GM23338 (cell line): ENCODE measurements at regions not wholly inside any gene's neighbourhood (a gene's known extent, or its start where the extent isn't known, plus 50 kb on each side); places are given as distances from the start of the nearest gene placed in this dataset.

Experiments
- CREB1 ChIP-seq: fragments of 250-450 bp; sonication (Bioruptor Pico); IDR thresholded peaks from 2 replicates; pipeline ENCODE4 v1.5.0; 2020; ENCODE audit warnings: low read depth, mild to moderate bottlenecking, moderate library complexity
- ETS1 ChIP-seq: IDR thresholded peaks from 2 replicates; pipeline ENCODE4 v1.6.1; 2016; ENCODE audit warnings: antibody characterized with exemption
- EZH2 ChIP-seq: fragments of 200-600 bp; sonication (generic); IDR thresholded peaks from one replicate; pipeline ENCODE4 v1.8.0; 2017; ENCODE audit warnings: antibody characterized with exemption, mild to moderate bottlenecking, low read depth; ENCODE audit not compliant: unreplicated experiment
- EZH2phosphoT487 ChIP-seq: fragments of 200-600 bp; sonication (generic); IDR thresholded peaks from one replicate; pipeline ENCODE4 v1.8.1; 2018; ENCODE audit warnings: antibody characterized with exemption; ENCODE audit not compliant: unreplicated experiment
- JUNB ChIP-seq: IDR thresholded peaks from one replicate; pipeline ENCODE4 v1.6.1; 2016; ENCODE audit warnings: antibody characterized with exemption; ENCODE audit not compliant: unreplicated experiment
- NANOG ChIP-seq: IDR thresholded peaks from 2 replicates; pipeline ENCODE4 v1.6.1; 2016; ENCODE audit warnings: antibody characterized with exemption, borderline replicate concordance
- POLR2AphosphoS5 ChIP-seq: IDR thresholded peaks from 2 replicates; pipeline ENCODE4 v1.6.1; 2016; ENCODE audit warnings: antibody characterized with exemption, low read depth
- REST ChIP-seq: IDR thresholded peaks from one replicate; pipeline ENCODE4 v1.6.1; 2018; ENCODE audit warnings: antibody characterized with exemption; ENCODE audit not compliant: unreplicated experiment
- STAT1 ChIP-seq: IDR thresholded peaks from one replicate; pipeline ENCODE4 v1.6.1; 2016; ENCODE audit warnings: antibody characterized with exemption; ENCODE audit not compliant: unreplicated experiment
- ZNF114 ChIP-seq: fragments of 250-450 bp; sonication (Bioruptor Pico); IDR thresholded peaks from 2 replicates; pipeline ENCODE4 v1.5.0; 2020; ENCODE audit warnings: mild to moderate bottlenecking, moderate library complexity
- TF ChIP-seq, protein P1 (sequence below), 2 experiments: fragments of 200-600 bp in 1 of 2; sonication (generic) in 1 of 2; conservative IDR thresholded peaks; 2 replicates each; pipeline versions ENCODE4 v1.5.1 to v1.6.1; 2016 to 2017; ENCODE audit warnings: antibody characterized with exemption in 2 of 2, low read depth in 2 of 2, mild to moderate bottlenecking in 2 of 2, moderate library complexity in 1 of 2
- TF ChIP-seq, protein P2 (sequence below): fragments of 250-450 bp; sonication (Bioruptor Pico); IDR thresholded peaks from 2 replicates; pipeline ENCODE4 v1.5.0; 2020; ENCODE audit warnings: mild to moderate bottlenecking, moderate library complexity

GRCh38 chr1:198848649-198849048 is 209.8 kb downstream of the PTPRC start:
- TF ChIP-seq, protein P1, sequence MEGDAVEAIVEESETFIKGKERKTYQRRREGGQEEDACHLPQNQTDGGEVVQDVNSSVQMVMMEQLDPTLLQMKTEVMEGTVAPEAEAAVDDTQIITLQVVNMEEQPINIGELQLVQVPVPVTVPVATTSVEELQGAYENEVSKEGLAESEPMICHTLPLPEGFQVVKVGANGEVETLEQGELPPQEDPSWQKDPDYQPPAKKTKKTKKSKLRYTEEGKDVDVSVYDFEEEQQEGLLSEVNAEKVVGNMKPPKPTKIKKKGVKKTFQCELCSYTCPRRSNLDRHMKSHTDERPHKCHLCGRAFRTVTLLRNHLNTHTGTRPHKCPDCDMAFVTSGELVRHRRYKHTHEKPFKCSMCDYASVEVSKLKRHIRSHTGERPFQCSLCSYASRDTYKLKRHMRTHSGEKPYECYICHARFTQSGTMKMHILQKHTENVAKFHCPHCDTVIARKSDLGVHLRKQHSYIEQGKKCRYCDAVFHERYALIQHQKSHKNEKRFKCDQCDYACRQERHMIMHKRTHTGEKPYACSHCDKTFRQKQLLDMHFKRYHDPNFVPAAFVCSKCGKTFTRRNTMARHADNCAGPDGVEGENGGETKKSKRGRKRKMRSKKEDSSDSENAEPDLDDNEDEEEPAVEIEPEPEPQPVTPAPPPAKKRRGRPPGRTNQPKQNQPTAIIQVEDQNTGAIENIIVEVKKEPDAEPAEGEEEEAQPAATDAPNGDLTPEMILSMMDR (conservative IDR thresholded peaks at IDR 0.05; ENCODE audit: low read depth in 2 of 2): no peak
- TF ChIP-seq EZH2phosphoT487 (no peak), POLR2AphosphoS5 (no peak), REST (no peak), EZH2 (no peak), JUNB (no peak), NANOG (no peak), CREB1 (no peak), ETS1 (no peak), STAT1 (no peak), ZNF114 (CRISPR knock-in tag) (no peak)
- TF ChIP-seq, protein P2, sequence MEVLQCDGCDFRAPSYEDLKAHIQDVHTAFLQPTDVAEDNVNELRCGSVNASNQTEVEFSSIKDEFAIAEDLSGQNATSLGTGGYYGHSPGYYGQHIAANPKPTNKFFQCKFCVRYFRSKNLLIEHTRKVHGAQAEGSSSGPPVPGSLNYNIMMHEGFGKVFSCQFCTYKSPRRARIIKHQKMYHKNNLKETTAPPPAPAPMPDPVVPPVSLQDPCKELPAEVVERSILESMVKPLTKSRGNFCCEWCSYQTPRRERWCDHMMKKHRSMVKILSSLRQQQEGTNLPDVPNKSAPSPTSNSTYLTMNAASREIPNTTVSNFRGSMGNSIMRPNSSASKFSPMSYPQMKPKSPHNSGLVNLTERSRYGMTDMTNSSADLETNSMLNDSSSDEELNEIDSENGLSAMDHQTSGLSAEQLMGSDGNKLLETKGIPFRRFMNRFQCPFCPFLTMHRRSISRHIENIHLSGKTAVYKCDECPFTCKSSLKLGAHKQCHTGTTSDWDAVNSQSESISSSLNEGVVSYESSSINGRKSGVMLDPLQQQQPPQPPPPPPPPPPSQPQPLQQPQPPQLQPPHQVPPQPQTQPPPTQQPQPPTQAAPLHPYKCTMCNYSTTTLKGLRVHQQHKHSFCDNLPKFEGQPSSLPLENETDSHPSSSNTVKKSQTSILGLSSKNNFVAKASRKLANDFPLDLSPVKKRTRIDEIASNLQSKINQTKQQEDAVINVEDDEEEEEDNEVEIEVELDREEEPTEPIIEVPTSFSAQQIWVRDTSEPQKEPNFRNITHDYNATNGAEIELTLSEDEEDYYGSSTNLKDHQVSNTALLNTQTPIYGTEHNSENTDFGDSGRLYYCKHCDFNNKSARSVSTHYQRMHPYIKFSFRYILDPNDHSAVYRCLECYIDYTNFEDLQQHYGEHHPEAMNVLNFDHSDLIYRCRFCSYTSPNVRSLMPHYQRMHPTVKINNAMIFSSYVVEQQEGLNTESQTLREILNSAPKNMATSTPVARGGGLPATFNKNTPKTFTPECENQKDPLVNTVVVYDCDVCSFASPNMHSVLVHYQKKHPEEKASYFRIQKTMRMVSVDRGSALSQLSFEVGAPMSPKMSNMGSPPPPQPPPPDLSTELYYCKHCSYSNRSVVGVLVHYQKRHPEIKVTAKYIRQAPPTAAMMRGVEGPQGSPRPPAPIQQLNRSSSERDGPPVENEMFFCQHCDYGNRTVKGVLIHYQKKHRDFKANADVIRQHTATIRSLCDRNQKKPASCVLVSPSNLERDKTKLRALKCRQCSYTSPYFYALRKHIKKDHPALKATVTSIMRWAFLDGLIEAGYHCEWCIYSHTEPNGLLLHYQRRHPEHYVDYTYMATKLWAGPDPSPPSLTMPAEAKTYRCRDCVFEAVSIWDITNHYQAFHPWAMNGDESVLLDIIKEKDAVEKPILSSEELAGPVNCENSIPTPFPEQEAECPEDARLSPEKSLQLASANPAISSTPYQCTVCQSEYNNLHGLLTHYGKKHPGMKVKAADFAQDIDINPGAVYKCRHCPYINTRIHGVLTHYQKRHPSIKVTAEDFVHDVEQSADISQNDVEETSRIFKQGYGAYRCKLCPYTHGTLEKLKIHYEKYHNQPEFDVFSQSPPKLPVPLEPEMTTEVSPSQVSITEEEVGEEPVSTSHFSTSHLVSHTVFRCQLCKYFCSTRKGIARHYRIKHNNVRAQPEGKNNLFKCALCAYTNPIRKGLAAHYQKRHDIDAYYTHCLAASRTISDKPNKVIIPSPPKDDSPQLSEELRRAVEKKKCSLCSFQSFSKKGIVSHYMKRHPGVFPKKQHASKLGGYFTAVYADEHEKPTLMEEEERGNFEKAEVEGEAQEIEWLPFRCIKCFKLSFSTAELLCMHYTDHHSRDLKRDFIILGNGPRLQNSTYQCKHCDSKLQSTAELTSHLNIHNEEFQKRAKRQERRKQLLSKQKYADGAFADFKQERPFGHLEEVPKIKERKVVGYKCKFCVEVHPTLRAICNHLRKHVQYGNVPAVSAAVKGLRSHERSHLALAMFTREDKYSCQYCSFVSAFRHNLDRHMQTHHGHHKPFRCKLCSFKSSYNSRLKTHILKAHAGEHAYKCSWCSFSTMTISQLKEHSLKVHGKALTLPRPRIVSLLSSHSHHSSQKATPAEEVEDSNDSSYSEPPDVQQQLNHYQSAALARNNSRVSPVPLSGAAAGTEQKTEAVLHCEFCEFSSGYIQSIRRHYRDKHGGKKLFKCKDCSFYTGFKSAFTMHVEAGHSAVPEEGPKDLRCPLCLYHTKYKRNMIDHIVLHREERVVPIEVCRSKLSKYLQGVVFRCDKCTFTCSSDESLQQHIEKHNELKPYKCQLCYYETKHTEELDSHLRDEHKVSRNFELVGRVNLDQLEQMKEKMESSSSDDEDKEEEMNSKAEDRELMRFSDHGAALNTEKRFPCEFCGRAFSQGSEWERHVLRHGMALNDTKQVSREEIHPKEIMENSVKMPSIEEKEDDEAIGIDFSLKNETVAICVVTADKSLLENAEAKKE: no peak
